ENCODE measurements at regions not wholly inside any gene's neighbourhood (a gene's known extent, or its start where the extent isn't known, plus 50 kb on each side); places are given as distances from the start of the nearest gene placed in this dataset.

DNA sequence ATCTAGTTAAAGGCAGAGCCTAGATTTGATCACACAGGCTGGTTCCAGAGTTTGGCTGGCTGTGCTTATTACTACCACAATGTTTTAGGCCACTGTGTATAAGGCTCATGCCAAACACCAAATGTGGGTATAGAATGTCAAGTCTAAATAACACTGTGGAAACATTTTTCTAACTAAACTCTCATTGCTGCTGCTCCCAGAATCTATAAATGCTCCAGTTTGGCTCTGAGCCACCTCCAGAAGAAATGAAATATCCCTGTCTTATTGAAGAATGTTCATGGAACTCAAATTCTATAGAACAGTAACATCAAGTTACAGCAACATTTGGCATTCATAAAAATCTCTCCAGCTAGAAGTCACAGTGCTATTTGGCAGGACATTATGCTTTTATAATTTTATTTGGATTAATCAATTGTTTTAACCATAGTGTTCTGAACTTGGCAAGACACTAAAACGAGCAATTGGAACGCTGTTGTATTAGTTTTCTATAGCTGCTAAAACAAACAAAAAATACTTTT is 178.1 kb upstream of the COX7C start:
- intact Hi-C loops (cut with micrococcal nuclease): no loop called here
- no peaks in the 10 kb centered on the region for H3K36me3 Mint-ChIP-seq

GRCh38 chr5:86442036-86442745 is 175.6 kb upstream of the COX7C start:
- ATAC-seq (no peak), DNase-seq (no peak)
- peaks cover 2 to 4% of the 10 kb centered on the region in 2 donors for H3K9me3 Mint-ChIP-seq
- no peak overlapping the region for H3K4me3 Mint-ChIP-seq
- H3K27ac Mint-ChIP-seq: no peak overlapping the region
- TF ChIP-seq, protein P1, sequence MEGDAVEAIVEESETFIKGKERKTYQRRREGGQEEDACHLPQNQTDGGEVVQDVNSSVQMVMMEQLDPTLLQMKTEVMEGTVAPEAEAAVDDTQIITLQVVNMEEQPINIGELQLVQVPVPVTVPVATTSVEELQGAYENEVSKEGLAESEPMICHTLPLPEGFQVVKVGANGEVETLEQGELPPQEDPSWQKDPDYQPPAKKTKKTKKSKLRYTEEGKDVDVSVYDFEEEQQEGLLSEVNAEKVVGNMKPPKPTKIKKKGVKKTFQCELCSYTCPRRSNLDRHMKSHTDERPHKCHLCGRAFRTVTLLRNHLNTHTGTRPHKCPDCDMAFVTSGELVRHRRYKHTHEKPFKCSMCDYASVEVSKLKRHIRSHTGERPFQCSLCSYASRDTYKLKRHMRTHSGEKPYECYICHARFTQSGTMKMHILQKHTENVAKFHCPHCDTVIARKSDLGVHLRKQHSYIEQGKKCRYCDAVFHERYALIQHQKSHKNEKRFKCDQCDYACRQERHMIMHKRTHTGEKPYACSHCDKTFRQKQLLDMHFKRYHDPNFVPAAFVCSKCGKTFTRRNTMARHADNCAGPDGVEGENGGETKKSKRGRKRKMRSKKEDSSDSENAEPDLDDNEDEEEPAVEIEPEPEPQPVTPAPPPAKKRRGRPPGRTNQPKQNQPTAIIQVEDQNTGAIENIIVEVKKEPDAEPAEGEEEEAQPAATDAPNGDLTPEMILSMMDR (IDR thresholded peaks at IDR 0.05): no peak
- 83% methylated on average over 1 of the region's 2 CpGs for WGBS (ENCODE audit: insufficient coverage)
- Histone ChIP-seq H3K27me3 (ENCODE audit: control insufficient read depth, insufficient read depth, low read length) (no peaks in the 10 kb centered on the region), H3K4me1 (ENCODE audit: control insufficient read depth, insufficient read depth, low read length) (no peaks in the 10 kb centered on the region), H3K4me3 (ENCODE audit: low read length) (no peak overlapping the region), H3K27ac (ENCODE audit: low read length) (no peak overlapping the region), H3K36me3 (ENCODE audit: control insufficient read depth, insufficient read depth, low read length) (no peaks in the 10 kb centered on the region), H3K9me3 (ENCODE audit: control insufficient read depth, insufficient read depth, low read length) (no peaks in the 10 kb centered on the region)
- H3K27me3 Mint-ChIP-seq (ENCODE audit: low read depth in 2 of 2): no peaks in the 10 kb centered on the region
- no peaks in the 10 kb centered on the region for H3K36me3 Mint-ChIP-seq
- intact Hi-C loops (cut with micrococcal nuclease): no loop called here
- H3K4me1 Mint-ChIP-seq: no peaks in the 10 kb centered on the region

More for the DNA sequence above, 178.1 kb upstream of the COX7C start:
- Histone ChIP-seq H3K36me3 (ENCODE audit: control insufficient read depth, insufficient read depth, low read length) (no peaks in the 10 kb centered on the region), H3K9me3 (ENCODE audit: control insufficient read depth, insufficient read depth, low read length) (no peaks in the 10 kb centered on the region), H3K4me3 (ENCODE audit: low read length) (no peak overlapping the region), H3K27me3 (ENCODE audit: control insufficient read depth, insufficient read depth, low read length) (no peaks in the 10 kb centered on the region), H3K27ac (ENCODE audit: low read length) (no peak overlapping the region), H3K4me1 (ENCODE audit: control insufficient read depth, insufficient read depth, low read length) (no peaks in the 10 kb centered on the region)
- H3K9me3 Mint-ChIP-seq: peaks cover 4 to 7% of the 10 kb centered on the region in 2 donors
- no peak for DNase-seq
- no peak overlapping the region for H3K27ac Mint-ChIP-seq
- H3K4me3 Mint-ChIP-seq: no peak overlapping the region
- WGBS (ENCODE audit: insufficient coverage): no CpG with 5 or more reads among the region's 2 CpGs
- no peaks in the 10 kb centered on the region for H3K4me1 Mint-ChIP-seq
- ATAC-seq: no peak
- TF ChIP-seq, protein P1 (IDR thresholded peaks at IDR 0.05): no peak
- no peaks in the 10 kb centered on the region for H3K27me3 Mint-ChIP-seq (ENCODE audit: low read depth in 2 of 2)

- H3K27me3 Mint-ChIP-seq (ENCODE audit: low read depth in 2 of 2): no peaks in the 10 kb centered on the region
- Histone ChIP-seq H3K36me3 (ENCODE audit: control insufficient read depth, insufficient read depth, low read length) (no peaks in the 10 kb centered on the region), H3K27ac (ENCODE audit: low read length) (no peak overlapping the region), H3K4me1 (ENCODE audit: control insufficient read depth, insufficient read depth, low read length) (no peaks in the 10 kb centered on the region), H3K4me3 (ENCODE audit: low read length) (no peak overlapping the region), H3K9me3 (ENCODE audit: control insufficient read depth, insufficient read depth, low read length) (no peaks in the 10 kb centered on the region), H3K27me3 (ENCODE audit: control insufficient read depth, insufficient read depth, low read length) (no peaks in the 10 kb centered on the region)
- no peak for DNase-seq
- H3K36me3 Mint-ChIP-seq: no peaks in the 10 kb centered on the region
- no peak overlapping the region for H3K4me3 Mint-ChIP-seq
- intact Hi-C loops (cut with micrococcal nuclease): no loop called here
- H3K27ac Mint-ChIP-seq: no peak overlapping the region
- H3K9me3 Mint-ChIP-seq: peaks cover 5 to 9% of the 10 kb centered on the region in 2 donors
- WGBS (ENCODE audit: insufficient coverage): no CpG with 5 or more reads among the region's 1 CpG
- no peak for ATAC-seq
- no peaks in the 10 kb centered on the region for H3K4me1 Mint-ChIP-seq
- TF ChIP-seq, protein P1 (IDR thresholded peaks at IDR 0.05): no peak
These were observed 170.4 kb upstream of the COX7C start for GRCh38 chr5:86447362-86447761.

DNA sequence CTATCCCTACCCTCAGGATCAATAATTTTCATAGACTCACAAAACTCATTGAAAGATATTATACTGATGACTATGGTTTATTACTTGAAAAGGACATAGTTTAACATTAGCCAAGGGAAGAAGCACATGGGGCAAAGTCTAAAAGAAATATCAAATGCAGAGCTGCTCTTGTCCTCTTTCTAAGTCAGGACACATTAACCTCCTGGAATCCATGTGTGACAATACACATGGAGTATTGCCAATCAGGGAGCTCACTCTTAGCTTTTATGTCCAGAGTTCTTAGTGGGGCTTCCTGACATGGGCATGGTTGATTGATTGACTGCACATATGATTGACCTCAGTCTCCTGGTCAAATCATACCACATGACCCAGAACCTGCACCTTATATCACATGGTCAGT is 165.5 kb upstream of the COX7C start:
- TF ChIP-seq, protein P1 (IDR thresholded peaks at IDR 0.05): no peak
- Histone ChIP-seq H3K36me3 (ENCODE audit: control insufficient read depth, insufficient read depth, low read length) (no peaks in the 10 kb centered on the region), H3K9me3 (ENCODE audit: control insufficient read depth, insufficient read depth, low read length) (no peaks in the 10 kb centered on the region), H3K27me3 (ENCODE audit: control insufficient read depth, insufficient read depth, low read length) (no peaks in the 10 kb centered on the region), H3K27ac (ENCODE audit: low read length) (no peak overlapping the region), H3K4me3 (ENCODE audit: low read length) (no peak overlapping the region), H3K4me1 (ENCODE audit: control insufficient read depth, insufficient read depth, low read length) (no peaks in the 10 kb centered on the region)
- no peak overlapping the region for H3K27ac Mint-ChIP-seq
- H3K27me3 Mint-ChIP-seq (ENCODE audit: low read depth in 2 of 2): no peaks in the 10 kb centered on the region
- no peak for ATAC-seq
- no peaks in the 10 kb centered on the region for H3K36me3 Mint-ChIP-seq
- no peak overlapping the region for H3K4me3 Mint-ChIP-seq
- H3K9me3 Mint-ChIP-seq: peaks cover 5% of the 10 kb centered on the region in 2 donors
- no peak for DNase-seq
- no peaks in the 10 kb centered on the region for H3K4me1 Mint-ChIP-seq
- intact Hi-C loops (cut with micrococcal nuclease): no loop called here

Measured in natural killer cell (primary cell).